Dendritic cell treated with granulocyte-macrophage colony-stimulating factor and Interleukin-4, amounts not matched to agents 40 ng/mL and 50 ng/mL, for 4 days (primary cell): ENCODE measurements at regions not wholly inside any gene's neighbourhood (a gene's known extent, or its start where the extent isn't known, plus 50 kb on each side); places are given as distances from the start of the nearest gene placed in this dataset.

ENCODE experiments used
- H3K27ac Mint-ChIP-seq: one replicate; pipeline ENCODE4 v1.8.0; 2022; ENCODE audit warnings: mild to moderate bottlenecking, mixed read lengths
- H3K27me3 Mint-ChIP-seq: one replicate; pipeline ENCODE4 v1.8.0; 2022; ENCODE audit warnings: mild to moderate bottlenecking, mixed read lengths
- H3K36me3 Mint-ChIP-seq: one replicate; pipeline ENCODE4 v1.8.0; 2022; ENCODE audit warnings: low read depth, mixed read lengths
- H3K4me1 Mint-ChIP-seq: one replicate; pipeline ENCODE4 v1.8.0; 2022; ENCODE audit warnings: low read depth, mixed read lengths
- H3K4me3 Mint-ChIP-seq: one replicate; pipeline ENCODE4 v1.8.0; 2022; ENCODE audit warnings: mild to moderate bottlenecking, moderate library complexity, mixed read lengths
- H3K9me3 Mint-ChIP-seq: one replicate; pipeline ENCODE4 v1.8.0; 2022; ENCODE audit warnings: mixed read lengths
- intact Hi-C: fragments of 100-400 bp; cut with micrococcal nuclease; formaldehyde crosslinking; loops from one replicate; pipeline ENCODE4 v1.15.0; 2022

- intact Hi-C loops = no loop called here
- Mint-ChIP-seq H3K27me3 (peaks cover 22% of the 10 kb centered on the region), H3K27ac (no peak overlapping the region), H3K4me1 (peaks cover 10% of the 10 kb centered on the region), H3K4me3 (no peak overlapping the region), H3K36me3 (no peaks in the 10 kb centered on the region), H3K9me3 (no peaks in the 10 kb centered on the region)
Measured at GRCh38 chr11:45344028-45344427, 57.9 kb upstream of the SYT13 start.

- H3K27me3 Mint-ChIP-seq = peaks cover 22% of the 10 kb centered on the region
- H3K36me3 Mint-ChIP-seq = no peaks in the 10 kb centered on the region
- H3K4me1 Mint-ChIP-seq = peaks cover 10% of the 10 kb centered on the region
- H3K9me3 Mint-ChIP-seq = no peaks in the 10 kb centered on the region
- intact Hi-C loops = no loop called here
- H3K27ac Mint-ChIP-seq = no peak overlapping the region
- H3K4me3 Mint-ChIP-seq = no peak overlapping the region
Measured at GRCh38 chr11:45343444-45343843, 57.3 kb upstream of the SYT13 start.

- Mint-ChIP-seq H3K9me3 (no peaks in the 10 kb centered on the region), H3K36me3 (no peaks in the 10 kb centered on the region), H3K4me3 (no peak overlapping the region), H3K27me3 (peaks cover 18% of the 10 kb centered on the region), H3K27ac (no peak overlapping the region), H3K4me1 (peaks cover 10% of the 10 kb centered on the region)
- intact Hi-C loops = loop anchor here (2.0 kb wide), 1 partner anchor 231 kb away; no protein-coding TSS in a partner anchor
Measured at GRCh38 chr11:45341372-45341771, 55.2 kb upstream of the SYT13 start.

GRCh38 chr11:45339729-45340519, 53.8 kb upstream of the SYT13 start:
- intact Hi-C loops = loop anchor here (2.0 to 10.0 kb wide), 2 partner anchors 229 to 425 kb away; no protein-coding TSS in a partner anchor
- H3K27me3 Mint-ChIP-seq = peaks cover 17% of the 10 kb centered on the region
- no peaks in the 10 kb centered on the region for H3K36me3 Mint-ChIP-seq
- peak overlapping the region; percentile 64 for H3K4me3 Mint-ChIP-seq
- peak overlapping the region; percentile 41 for H3K27ac Mint-ChIP-seq
- H3K9me3 Mint-ChIP-seq = no peaks in the 10 kb centered on the region
- H3K4me1 Mint-ChIP-seq = peaks cover 10% of the 10 kb centered on the region

GRCh38 chr11:45337583-45338360, 51.6 kb upstream of the SYT13 start:
- Mint-ChIP-seq H3K9me3 (no peaks in the 10 kb centered on the region), H3K4me3 (no peak overlapping the region), H3K27ac (no peak overlapping the region), H3K27me3 (peaks cover 11% of the 10 kb centered on the region), H3K36me3 (no peaks in the 10 kb centered on the region), H3K4me1 (peaks cover 10% of the 10 kb centered on the region)
- intact Hi-C loops = loop anchor here (10.0 kb wide), 1 partner anchor 423 kb away; no protein-coding TSS in a partner anchor

- intact Hi-C loops = loop anchor here (10.0 kb wide), 1 partner anchor 421 kb away; no protein-coding TSS in a partner anchor
- Mint-ChIP-seq H3K4me3 (no peak overlapping the region), H3K9me3 (no peaks in the 10 kb centered on the region), H3K36me3 (no peaks in the 10 kb centered on the region), H3K27ac (no peak overlapping the region), H3K4me1 (peaks cover 10% of the 10 kb centered on the region), H3K27me3 (peaks cover 13% of the 10 kb centered on the region)
Measured at GRCh38 chr11:45336136-45336535, 50.0 kb upstream of the SYT13 start.
